H9 (cell line): ENCODE measurements at regions not wholly inside any gene's neighbourhood (a gene's known extent, or its start where the extent isn't known, plus 50 kb on each side); places are given as distances from the start of the nearest gene placed in this dataset.

Experiments
- DNase-seq: peaks from one replicate; pipeline ENCODE4 v3.0.0-alpha.2; 2017
- H2AFZ ChIP-seq: one replicate; pipeline ENCODE4 v1.6.1; 2013; ENCODE audit warnings: mild to moderate bottlenecking, low read length, control low read depth, moderate library complexity
- H2AK5ac ChIP-seq: 2 replicates; pipeline ENCODE4 v1.6.1; 2013; ENCODE audit warnings: low read length, control low read depth, mixed read lengths; ENCODE audit not compliant: insufficient read length
- H2BK120ac ChIP-seq: one replicate; pipeline ENCODE4 v1.6.1; 2013; ENCODE audit warnings: low read depth, mild to moderate bottlenecking, low read length, control low read depth, inconsistent platforms; ENCODE audit not compliant: poor library complexity, severe bottlenecking
- H2BK12ac ChIP-seq: 2 replicates; pipeline ENCODE4 v1.6.1; 2013; ENCODE audit warnings: low read length, control low read depth, mixed read lengths, low read depth; ENCODE audit not compliant: insufficient read length
- H2BK15ac ChIP-seq: 2 replicates; pipeline ENCODE4 v1.6.1; 2013; ENCODE audit warnings: low read depth, low read length, control low read depth
- H2BK20ac ChIP-seq: one replicate; pipeline ENCODE4 v1.6.1; 2013; ENCODE audit warnings: low read depth, mild to moderate bottlenecking, low read length, control low read depth, inconsistent platforms; ENCODE audit not compliant: poor library complexity, severe bottlenecking
- H2BK5ac ChIP-seq: 2 replicates; pipeline ENCODE4 v1.6.1; 2013; ENCODE audit warnings: low read length, control low read depth, mixed read lengths; ENCODE audit not compliant: insufficient read length
- H3K14ac ChIP-seq: 2 replicates; pipeline ENCODE4 v1.6.1; 2013; ENCODE audit warnings: low read length, control low read depth; ENCODE audit not compliant: insufficient read depth
- H3K18ac ChIP-seq: 2 replicates; pipeline ENCODE4 v1.6.1; 2013; ENCODE audit warnings: low read depth, mild to moderate bottlenecking, mixed read lengths, low read length, control low read depth; ENCODE audit not compliant: insufficient read length
- H3K23ac ChIP-seq: 2 replicates; pipeline ENCODE4 v1.6.1; 2013; ENCODE audit warnings: low read length, control low read depth, mixed read lengths, low read depth; ENCODE audit not compliant: insufficient read length
- H3K23me2 ChIP-seq: 2 replicates; pipeline ENCODE4 v1.6.1; 2013; ENCODE audit warnings: low read depth, mild to moderate bottlenecking, mixed read lengths, low read length, control low read depth; ENCODE audit not compliant: insufficient read length, poor library complexity, severe bottlenecking
- H3K27ac ChIP-seq: 2 replicates; pipeline ENCODE4 v1.5.1; 2013; ENCODE audit warnings: low read length, control low read depth, mixed read lengths, low read depth; ENCODE audit not compliant: insufficient read length
- H3K27me3 ChIP-seq: 2 replicates; pipeline ENCODE4 v1.6.1; 2013; ENCODE audit warnings: low read length, control low read depth, inconsistent platforms; ENCODE audit not compliant: insufficient read depth
- H3K4ac ChIP-seq: 2 replicates; pipeline ENCODE4 v1.6.1; 2013; ENCODE audit warnings: low read depth, mild to moderate bottlenecking, control low read depth, inconsistent platforms, low read length, moderate library complexity
- H3K4me1 ChIP-seq: 2 replicates; pipeline ENCODE4 v1.6.1; 2013; ENCODE audit warnings: low read length, control low read depth, inconsistent platforms; ENCODE audit not compliant: insufficient read depth
- H3K4me2 ChIP-seq: 2 replicates; pipeline ENCODE4 v1.6.1; 2013; ENCODE audit warnings: low read length, control low read depth, mixed read lengths; ENCODE audit not compliant: insufficient read length, insufficient read depth
- H3K56ac ChIP-seq: 2 replicates; pipeline ENCODE4 v1.6.1; 2013; ENCODE audit warnings: low read depth, mild to moderate bottlenecking, mixed read lengths, low read length, control low read depth; ENCODE audit not compliant: insufficient read length
- H3K79me1 ChIP-seq: 2 replicates; pipeline ENCODE4 v1.6.1; 2013; ENCODE audit warnings: low read depth, mild to moderate bottlenecking, moderate library complexity, low read length, control low read depth, inconsistent platforms; ENCODE audit not compliant: insufficient read depth, poor library complexity, severe bottlenecking
- H3K79me2 ChIP-seq: 2 replicates; pipeline ENCODE4 v1.6.1; 2013; ENCODE audit warnings: low read length, control low read depth, inconsistent platforms; ENCODE audit not compliant: insufficient read depth
- H3K9ac ChIP-seq: 2 replicates; pipeline ENCODE4 v1.6.1; 2013; ENCODE audit warnings: low read length, control low read depth, mixed read lengths; ENCODE audit not compliant: insufficient read length; ENCODE audit errors: extremely low read depth
- H3K9me3 ChIP-seq: one replicate; pipeline ENCODE4 v1.6.1; 2013; ENCODE audit warnings: low read depth, low read length, inconsistent platforms; ENCODE audit not compliant: control insufficient read depth
- H3T11ph ChIP-seq: one replicate; pipeline ENCODE4 v1.6.1; 2013; ENCODE audit warnings: mild to moderate bottlenecking, low read length, control low read depth, inconsistent platforms
- H4K20me1 ChIP-seq: one replicate; pipeline ENCODE4 v1.6.1; 2013; ENCODE audit not compliant: control insufficient read depth, insufficient read length, insufficient read depth
- H4K5ac ChIP-seq: 2 replicates; pipeline ENCODE4 v1.6.1; 2013; ENCODE audit warnings: low read depth, mild to moderate bottlenecking, mixed read lengths, low read length, control low read depth; ENCODE audit not compliant: insufficient read length
- H4K8ac ChIP-seq: replicated peaks from 2 replicates; pipeline ENCODE4 v1.6.1; 2013; ENCODE audit warnings: low read length, control low read depth, mixed read lengths, low read depth; ENCODE audit not compliant: insufficient read length
- H4K91ac ChIP-seq: 2 replicates; pipeline ENCODE4 v1.6.1; 2013; ENCODE audit warnings: low read depth, mild to moderate bottlenecking, moderate library complexity, mixed read lengths, low read length, control low read depth; ENCODE audit not compliant: insufficient read length
- H3K27ac Mint-ChIP-seq, 3 experiments: 2 replicates in 2 of 3; 3 replicates in 1 of 3; pipeline ENCODE4 v1.8.0; 2020 to 2021; ENCODE audit warnings: mixed read lengths in 3 of 3, mild to moderate bottlenecking in 1 of 3, moderate library complexity in 1 of 3
- H3K27me3 Mint-ChIP-seq: 2 replicates; pipeline ENCODE4 v1.8.0; 2021; ENCODE audit warnings: low read depth, mild to moderate bottlenecking, moderate library complexity, mixed read lengths
- H3K36me3 Mint-ChIP-seq, 3 experiments: 2 replicates in 2 of 3; 3 replicates in 1 of 3; pipeline ENCODE4 v1.8.0; 2020 to 2021; ENCODE audit warnings: low read depth in 3 of 3, mixed read lengths in 3 of 3; ENCODE audit not compliant: insufficient read depth in 1 of 3
- H3K4me1 Mint-ChIP-seq, 2 experiments: 2 replicates each; pipeline ENCODE4 v1.8.0; 2020; ENCODE audit warnings: mixed read lengths in 2 of 2
- H3K4me3 Mint-ChIP-seq, 2 experiments: 2 replicates in 1 of 2; 3 replicates in 1 of 2; pipeline ENCODE4 v1.8.0; 2020 to 2021; ENCODE audit warnings: mild to moderate bottlenecking in 2 of 2, mixed read lengths in 2 of 2, moderate library complexity in 1 of 2
- H3K9me3 Mint-ChIP-seq, 2 experiments: 2 replicates in 1 of 2; 3 replicates in 1 of 2; pipeline ENCODE4 v1.8.0; 2020; ENCODE audit warnings: mild to moderate bottlenecking in 2 of 2, mixed read lengths in 2 of 2, moderate library complexity in 1 of 2
- TF ChIP-seq, protein P1 (sequence below): fragments of 200-600 bp; sonication (generic); conservative IDR thresholded peaks from 3 replicates; pipeline ENCODE4 v1.8.0; 2021; ENCODE audit warnings: antibody characterized with exemption, mild to moderate bottlenecking

- Mint-ChIP-seq H3K4me3 (no peak overlapping the region), H3K4me1 (no peaks in the 10 kb centered on the region), H3K27me3 (no peaks in the 10 kb centered on the region), H3K36me3 (no peaks in the 10 kb centered on the region; a peak in 1 of 7 replicates), H3K9me3 (peaks cover 0 to 3% of the 10 kb centered on the region in 2 experiments; a peak in 3 of 5 replicates), H3K27ac (no peak overlapping the region)
- Histone ChIP-seq H3K23me2 (no peaks in the 10 kb centered on the region), H4K5ac (no peak overlapping the region), H2BK5ac (no peak overlapping the region), H2BK15ac (no peak overlapping the region), H3K9me3 (no peaks in the 10 kb centered on the region), H4K20me1 (no peaks in the 10 kb centered on the region), H3K27ac (no peak overlapping the region), H4K8ac (no peak overlapping the region), H3K79me1 (no peaks in the 10 kb centered on the region), H3K56ac (no peak overlapping the region), H3K79me2 (no peaks in the 10 kb centered on the region), H3K18ac (no peak overlapping the region), H2BK12ac (no peak overlapping the region), H2BK120ac (no peak overlapping the region), H3T11ph (no peak overlapping the region), H3K23ac (no peak overlapping the region), H2BK20ac (no peak overlapping the region), H3K4me2 (no peak overlapping the region), H2AFZ (no peak overlapping the region), H3K9ac (no peak overlapping the region), H4K91ac (no peak overlapping the region), H3K4ac (no peak overlapping the region), H3K4me1 (no peaks in the 10 kb centered on the region), H3K14ac (no peak overlapping the region), H3K27me3 (no peaks in the 10 kb centered on the region), H2AK5ac (no peak overlapping the region)
- TF ChIP-seq, protein P1, sequence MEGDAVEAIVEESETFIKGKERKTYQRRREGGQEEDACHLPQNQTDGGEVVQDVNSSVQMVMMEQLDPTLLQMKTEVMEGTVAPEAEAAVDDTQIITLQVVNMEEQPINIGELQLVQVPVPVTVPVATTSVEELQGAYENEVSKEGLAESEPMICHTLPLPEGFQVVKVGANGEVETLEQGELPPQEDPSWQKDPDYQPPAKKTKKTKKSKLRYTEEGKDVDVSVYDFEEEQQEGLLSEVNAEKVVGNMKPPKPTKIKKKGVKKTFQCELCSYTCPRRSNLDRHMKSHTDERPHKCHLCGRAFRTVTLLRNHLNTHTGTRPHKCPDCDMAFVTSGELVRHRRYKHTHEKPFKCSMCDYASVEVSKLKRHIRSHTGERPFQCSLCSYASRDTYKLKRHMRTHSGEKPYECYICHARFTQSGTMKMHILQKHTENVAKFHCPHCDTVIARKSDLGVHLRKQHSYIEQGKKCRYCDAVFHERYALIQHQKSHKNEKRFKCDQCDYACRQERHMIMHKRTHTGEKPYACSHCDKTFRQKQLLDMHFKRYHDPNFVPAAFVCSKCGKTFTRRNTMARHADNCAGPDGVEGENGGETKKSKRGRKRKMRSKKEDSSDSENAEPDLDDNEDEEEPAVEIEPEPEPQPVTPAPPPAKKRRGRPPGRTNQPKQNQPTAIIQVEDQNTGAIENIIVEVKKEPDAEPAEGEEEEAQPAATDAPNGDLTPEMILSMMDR = no peak
- no peak for DNase-seq
Measured at GRCh38 chr6:140204154-140204553, 829.7 kb upstream of the CITED2 start.
